ENCODE measurements at regions not wholly inside any gene's neighbourhood (a gene's known extent, or its start where the extent isn't known, plus 50 kb on each side); places are given as distances from the start of the nearest gene placed in this dataset.
"Not testable (repeated sequence)": the region's sequence is repeated elsewhere in the genome, so short reads cannot be mapped to it uniquely, and the experiment has no call there.

DNA sequence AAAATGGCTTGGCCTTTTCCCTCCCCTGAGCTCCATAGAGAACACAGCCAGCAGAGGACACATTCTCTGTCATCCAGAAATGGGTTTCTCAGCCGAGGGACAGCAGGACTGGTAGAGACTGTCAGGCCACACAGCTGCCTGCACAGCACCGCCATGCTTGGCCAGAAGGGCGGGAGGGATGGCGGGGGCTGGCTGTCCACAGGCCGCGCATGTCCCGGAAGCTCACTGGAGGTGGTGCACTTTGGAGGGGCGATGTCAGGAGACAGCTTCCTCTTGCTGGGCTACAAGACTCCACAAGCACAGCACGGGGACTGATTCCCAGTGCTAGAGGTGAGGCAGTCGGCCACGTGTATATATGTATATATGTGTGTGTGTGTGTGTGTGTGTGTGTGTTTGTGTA, 125.3 kb downstream of the GOLGA6L4 start:
- not testable (repeated sequence) for H3K27ac Mint-ChIP-seq; H3K4me1 Mint-ChIP-seq (ENCODE audit: low read depth in 2 of 2); DNase-seq; H3K4me3 Mint-ChIP-seq; H3K9me3 Mint-ChIP-seq; H3K36me3 Mint-ChIP-seq (ENCODE audit: insufficient read depth); H3K27me3 Mint-ChIP-seq; ATAC-seq (replicated peaks)

DNA sequence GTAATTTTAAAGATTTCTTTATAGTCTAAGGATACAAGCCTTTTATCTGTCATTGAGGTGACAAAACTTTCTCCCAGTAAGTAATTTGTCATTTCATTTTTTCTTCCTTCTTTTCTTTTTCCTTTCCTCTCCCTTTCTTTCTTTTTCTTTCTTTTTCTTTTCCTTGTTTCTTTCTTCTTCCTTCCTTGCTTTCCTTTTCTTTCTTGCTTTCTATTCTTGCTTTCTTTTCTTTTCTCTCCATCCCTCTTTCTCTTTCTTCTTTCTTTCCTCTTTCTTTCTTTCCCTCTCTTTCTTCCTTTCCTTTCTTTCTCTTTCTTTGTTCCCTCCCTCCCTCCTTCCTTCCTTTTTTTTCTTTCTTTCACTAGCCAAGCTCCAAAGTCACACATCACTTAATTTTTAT, 148.8 kb downstream of the GOLGA6L4 start:
- ATAC-seq (replicated peaks); H3K36me3 Mint-ChIP-seq (ENCODE audit: insufficient read depth); H3K4me3 Mint-ChIP-seq; H3K4me1 Mint-ChIP-seq (ENCODE audit: low read depth in 2 of 2); H3K9me3 Mint-ChIP-seq; H3K27ac Mint-ChIP-seq; DNase-seq: not testable (repeated sequence)
- H3K27me3 Mint-ChIP-seq, result peaks cover 17 to 19% of the 10 kb centered on the region in 2 donors

DNA sequence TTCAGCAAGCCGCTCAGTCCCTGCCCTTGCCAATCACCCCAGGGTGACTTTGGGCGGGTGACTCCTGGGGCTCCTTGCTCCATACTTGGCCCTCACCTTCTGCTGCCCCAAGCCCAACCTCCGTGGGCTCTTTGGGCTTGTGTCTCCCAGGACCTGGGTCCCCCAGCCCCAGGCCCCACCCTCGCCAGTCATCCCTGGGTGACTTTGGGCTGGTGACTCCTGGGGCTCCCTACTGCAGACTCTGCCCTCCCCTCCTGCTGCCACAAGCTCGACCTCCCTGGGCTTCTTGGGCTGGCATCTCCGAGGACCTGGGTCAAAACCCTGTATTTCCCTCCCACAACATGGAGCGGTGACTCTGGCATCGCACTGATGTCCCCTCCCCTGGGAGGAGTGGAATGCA, 151.5 kb downstream of the GOLGA6L4 start:
- H3K27me3 Mint-ChIP-seq, result peaks cover 44 to 45% of the 10 kb centered on the region in 2 donors
- no peaks in the 10 kb centered on the region for H3K9me3 Mint-ChIP-seq
- H3K36me3 Mint-ChIP-seq (ENCODE audit: insufficient read depth), result no peaks in the 10 kb centered on the region
- ATAC-seq (replicated peaks), result no peak
- DNase-seq, result no peak
- H3K4me3 Mint-ChIP-seq, result no peak overlapping the region
- H3K4me1 Mint-ChIP-seq (ENCODE audit: low read depth in 2 of 2), result no peaks in the 10 kb centered on the region
- H3K27ac Mint-ChIP-seq, result no peak overlapping the region

DNA sequence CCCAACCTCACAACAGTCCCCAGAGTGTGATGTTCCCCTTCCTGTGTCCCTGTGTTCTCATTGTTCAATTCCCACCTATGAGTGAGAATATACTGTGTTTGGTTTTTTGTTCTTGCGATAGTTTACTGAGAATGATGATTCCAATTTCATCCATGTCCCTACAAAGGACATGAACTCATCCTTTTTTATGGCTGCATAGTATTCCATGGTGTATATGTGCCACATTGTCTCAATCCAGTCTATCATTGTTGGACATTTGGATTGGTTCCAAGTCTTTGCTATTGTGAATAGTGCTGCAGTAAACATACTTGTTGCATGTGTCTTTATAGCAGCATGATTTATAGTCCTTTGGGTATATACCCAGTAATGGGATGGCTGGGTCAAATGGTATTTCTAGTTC, 152.6 kb downstream of the GOLGA6L4 start:
- not testable (repeated sequence) for H3K4me1 Mint-ChIP-seq (ENCODE audit: low read depth in 2 of 2); H3K36me3 Mint-ChIP-seq (ENCODE audit: insufficient read depth); H3K27ac Mint-ChIP-seq; H3K4me3 Mint-ChIP-seq; ATAC-seq (replicated peaks); H3K9me3 Mint-ChIP-seq; DNase-seq
- H3K27me3 Mint-ChIP-seq, result peaks cover 53 to 55% of the 10 kb centered on the region in 2 donors

DNA sequence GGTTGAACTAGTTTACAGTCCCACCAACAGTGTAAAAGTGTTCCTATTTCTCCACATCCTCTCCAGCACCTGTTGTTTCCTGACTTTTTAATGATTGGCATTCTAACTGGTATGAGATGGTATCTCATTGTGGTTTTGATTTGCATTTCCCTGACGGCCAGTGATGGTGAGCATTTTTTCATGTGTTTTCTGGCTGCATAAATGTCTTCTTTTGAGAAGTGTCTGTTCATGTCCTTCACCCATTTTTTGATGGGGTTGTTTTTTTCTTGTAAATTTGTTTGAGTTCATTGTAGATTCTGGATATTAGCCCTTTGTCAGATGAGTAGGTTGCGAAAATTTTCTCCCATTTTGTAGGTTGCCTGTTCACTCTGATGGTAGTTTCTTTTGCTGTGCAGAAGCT, 153.1 kb downstream of the GOLGA6L4 start:
- peaks cover 53 to 59% of the 10 kb centered on the region in 2 donors for H3K27me3 Mint-ChIP-seq
- not testable (repeated sequence) for H3K9me3 Mint-ChIP-seq; H3K4me3 Mint-ChIP-seq; ATAC-seq (replicated peaks); DNase-seq; H3K27ac Mint-ChIP-seq; H3K36me3 Mint-ChIP-seq (ENCODE audit: insufficient read depth); H3K4me1 Mint-ChIP-seq (ENCODE audit: low read depth in 2 of 2)

DNA sequence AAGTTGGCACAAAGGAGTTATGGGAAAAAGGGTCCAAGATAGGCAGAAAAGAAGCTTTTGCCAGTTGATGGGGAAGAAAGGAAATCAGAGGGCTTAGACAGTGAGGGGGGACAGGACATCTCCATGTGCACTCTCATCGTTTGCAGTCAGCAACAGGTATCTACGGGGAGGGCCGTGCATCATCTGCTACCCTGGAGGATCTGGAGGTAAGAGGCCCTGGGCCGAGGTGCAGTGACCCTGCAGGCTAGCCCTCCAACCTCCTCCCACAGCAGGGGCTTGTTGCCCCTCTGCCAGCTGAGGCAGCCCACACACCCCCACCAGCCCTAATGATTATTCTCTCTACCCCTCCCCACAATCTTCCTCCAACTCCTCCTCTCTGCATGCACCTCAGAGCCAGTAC, 154.8 kb downstream of the GOLGA6L4 start:
- not testable (repeated sequence) for H3K4me3 Mint-ChIP-seq; H3K4me1 Mint-ChIP-seq (ENCODE audit: low read depth in 2 of 2); H3K9me3 Mint-ChIP-seq; DNase-seq; H3K36me3 Mint-ChIP-seq (ENCODE audit: insufficient read depth); ATAC-seq (replicated peaks); H3K27ac Mint-ChIP-seq
- H3K27me3 Mint-ChIP-seq, result peaks cover 45 to 76% of the 10 kb centered on the region in 2 donors

DNA sequence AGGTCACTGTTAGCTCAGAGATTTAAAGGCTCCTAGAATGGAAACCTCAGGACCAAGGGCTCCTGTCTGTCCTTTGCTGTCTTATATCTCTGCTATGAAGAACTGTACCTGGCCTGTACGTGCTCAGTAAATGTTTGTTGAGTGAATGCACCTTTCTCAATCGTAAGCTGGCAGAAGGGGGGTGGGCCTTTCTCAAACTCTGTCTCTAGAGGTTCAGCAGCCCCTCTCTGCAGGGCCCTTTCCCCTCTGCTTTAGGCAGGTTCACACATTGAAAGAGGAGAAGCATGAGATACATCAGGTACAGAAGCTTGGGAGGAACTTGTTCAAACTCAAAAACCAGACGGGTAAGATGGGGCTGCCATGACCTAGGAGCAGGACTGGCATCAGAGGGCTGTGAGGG, 155.6 kb downstream of the GOLGA6L4 start:
- no peaks in the 10 kb centered on the region for H3K4me1 Mint-ChIP-seq (ENCODE audit: low read depth in 2 of 2)
- no peaks in the 10 kb centered on the region for H3K36me3 Mint-ChIP-seq (ENCODE audit: insufficient read depth)
- H3K9me3 Mint-ChIP-seq, result no peaks in the 10 kb centered on the region
- DNase-seq (no peak), ATAC-seq (replicated peaks) (no peak)
- H3K27me3 Mint-ChIP-seq, result peaks cover 45 to 85% of the 10 kb centered on the region in 2 donors
- H3K4me3 Mint-ChIP-seq, result no peak overlapping the region
- H3K27ac Mint-ChIP-seq, result no peak overlapping the region

DNA sequence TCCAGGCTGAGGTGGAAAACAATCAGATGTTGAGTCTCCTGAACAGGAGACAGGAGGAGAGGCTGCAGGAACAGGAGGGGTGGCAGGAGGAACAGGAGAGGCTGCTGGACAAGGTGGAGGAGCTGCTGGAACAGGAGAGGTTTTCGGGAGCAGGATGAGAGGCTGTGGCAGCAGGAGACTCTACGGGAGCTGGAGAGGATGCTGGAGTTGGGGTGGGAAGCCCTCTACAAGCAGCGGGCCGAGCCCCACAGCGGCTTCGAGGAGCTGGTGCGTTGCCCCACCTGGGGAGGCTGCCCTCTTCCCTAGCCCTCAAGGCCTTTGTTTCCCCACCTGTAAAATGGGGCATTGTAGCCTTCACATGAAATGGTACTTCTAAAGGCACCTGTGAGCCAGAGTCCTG, 156.4 kb downstream of the GOLGA6L4 start:
- H3K27me3 Mint-ChIP-seq, result peaks cover 40 to 83% of the 10 kb centered on the region in 2 donors
- H3K4me1 Mint-ChIP-seq (ENCODE audit: low read depth in 2 of 2); H3K36me3 Mint-ChIP-seq (ENCODE audit: insufficient read depth); H3K27ac Mint-ChIP-seq; ATAC-seq (replicated peaks); H3K9me3 Mint-ChIP-seq; DNase-seq; H3K4me3 Mint-ChIP-seq: not testable (repeated sequence)

DNA sequence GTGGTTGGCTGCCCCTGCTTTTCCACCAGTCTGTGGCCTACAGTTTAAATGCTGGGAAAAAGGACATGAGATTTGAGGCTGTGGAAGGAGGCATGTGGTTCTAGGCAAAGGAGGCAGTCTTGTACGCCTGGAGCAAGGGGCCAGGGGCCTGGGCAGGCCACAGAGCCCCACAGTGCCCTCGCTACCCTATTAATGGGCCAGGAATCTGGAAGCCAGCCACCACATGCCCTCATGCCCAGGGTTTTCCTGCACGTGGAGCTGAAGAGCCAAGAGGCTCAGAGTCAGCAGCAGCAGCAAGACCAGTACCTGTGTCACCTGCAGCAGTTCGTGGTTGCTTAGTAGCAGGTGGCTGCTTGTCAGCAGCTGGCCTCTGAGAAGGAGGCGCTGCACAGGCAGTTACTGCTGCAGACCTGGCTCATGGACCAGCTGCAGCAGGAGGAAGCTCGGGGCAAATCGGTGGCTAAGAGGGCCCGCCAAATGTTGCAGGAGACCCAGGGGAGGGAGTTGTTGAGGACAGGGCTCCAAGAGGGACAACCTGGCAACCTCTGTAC, 157.9 kb downstream of the GOLGA6L4 start:
- H3K4me3 Mint-ChIP-seq, H3K9me3 Mint-ChIP-seq: not testable (repeated sequence)

DNA sequence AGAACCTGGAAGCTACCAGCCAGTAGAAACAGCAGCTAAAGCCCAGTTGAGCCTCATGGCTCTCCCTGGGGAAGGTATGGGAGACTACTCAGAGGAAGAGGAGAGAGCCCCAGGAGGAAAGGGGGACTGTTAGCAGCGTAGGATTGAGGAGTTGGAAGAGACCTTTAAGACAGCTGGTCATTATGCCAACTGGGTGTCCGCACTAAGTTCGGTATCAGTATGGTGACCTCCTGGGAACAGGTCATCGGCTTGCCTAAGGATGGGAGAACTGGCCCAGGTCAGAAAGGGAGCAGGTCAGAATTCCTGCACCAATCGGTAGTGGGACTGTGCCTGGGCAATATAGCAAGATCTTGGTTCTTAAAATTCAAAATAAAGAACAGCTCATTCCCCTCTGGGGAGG, 158.4 kb downstream of the GOLGA6L4 start:
- not testable (repeated sequence) for H3K27ac Mint-ChIP-seq; ATAC-seq (replicated peaks); H3K36me3 Mint-ChIP-seq (ENCODE audit: insufficient read depth); H3K9me3 Mint-ChIP-seq; DNase-seq; H3K4me3 Mint-ChIP-seq; H3K4me1 Mint-ChIP-seq (ENCODE audit: low read depth in 2 of 2)
- peaks cover 36 to 91% of the 10 kb centered on the region in 2 donors for H3K27me3 Mint-ChIP-seq

More for the DNA sequence above, 157.9 kb downstream of the GOLGA6L4 start:
- not testable (repeated sequence) for ATAC-seq (replicated peaks); H3K4me1 Mint-ChIP-seq (ENCODE audit: low read depth in 2 of 2); H3K36me3 Mint-ChIP-seq (ENCODE audit: insufficient read depth); DNase-seq; H3K27ac Mint-ChIP-seq
- H3K27me3 Mint-ChIP-seq, result peaks cover 36 to 91% of the 10 kb centered on the region in 2 donors

DNA sequence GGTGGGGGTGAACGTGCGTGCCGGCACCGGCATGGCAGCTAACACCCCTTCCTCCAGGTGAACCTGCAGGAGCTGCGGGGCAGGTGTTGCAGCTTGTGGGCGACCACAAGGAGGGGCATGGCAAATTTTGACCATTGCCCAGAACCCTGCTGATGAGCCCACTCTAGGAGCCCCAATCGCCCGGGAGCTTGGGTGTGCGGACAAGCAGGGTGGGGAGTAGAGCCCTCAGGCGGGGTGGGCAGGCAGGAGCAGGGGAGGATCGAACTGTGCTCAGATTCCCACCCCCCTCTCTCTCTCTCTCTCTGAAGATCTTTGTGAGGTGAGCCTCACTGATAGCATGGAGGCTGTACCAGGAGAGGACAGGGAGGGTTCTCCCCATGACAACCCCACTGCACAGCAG, 159.8 kb downstream of the GOLGA6L4 start:
- not testable (repeated sequence) for DNase-seq; ATAC-seq (replicated peaks); H3K36me3 Mint-ChIP-seq (ENCODE audit: insufficient read depth); H3K9me3 Mint-ChIP-seq; H3K4me1 Mint-ChIP-seq (ENCODE audit: low read depth in 2 of 2); H3K27ac Mint-ChIP-seq; H3K4me3 Mint-ChIP-seq
- peaks cover 25 to 77% of the 10 kb centered on the region in 2 donors for H3K27me3 Mint-ChIP-seq

DNA sequence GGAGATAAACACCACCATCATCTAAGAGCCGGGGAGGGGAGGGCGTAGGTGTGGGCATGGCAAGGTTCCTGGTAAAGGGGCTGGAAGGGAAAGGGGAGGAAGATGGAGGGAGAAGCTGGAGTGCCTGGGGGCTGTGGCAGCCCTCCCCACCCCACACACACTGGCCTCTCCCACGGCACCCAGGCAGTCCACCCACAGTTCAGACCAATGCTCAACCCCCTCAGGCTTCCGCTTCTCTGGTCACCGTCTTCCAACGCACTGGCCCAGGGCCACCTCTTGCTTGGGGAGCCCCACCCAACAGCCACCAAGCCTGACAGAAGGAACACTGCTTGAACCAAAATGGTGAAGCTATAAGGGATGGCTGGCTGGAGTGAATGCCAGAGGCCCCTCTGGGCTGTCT, 160.3 kb downstream of the GOLGA6L4 start:
- not testable (repeated sequence) for ATAC-seq (replicated peaks)

DNA sequence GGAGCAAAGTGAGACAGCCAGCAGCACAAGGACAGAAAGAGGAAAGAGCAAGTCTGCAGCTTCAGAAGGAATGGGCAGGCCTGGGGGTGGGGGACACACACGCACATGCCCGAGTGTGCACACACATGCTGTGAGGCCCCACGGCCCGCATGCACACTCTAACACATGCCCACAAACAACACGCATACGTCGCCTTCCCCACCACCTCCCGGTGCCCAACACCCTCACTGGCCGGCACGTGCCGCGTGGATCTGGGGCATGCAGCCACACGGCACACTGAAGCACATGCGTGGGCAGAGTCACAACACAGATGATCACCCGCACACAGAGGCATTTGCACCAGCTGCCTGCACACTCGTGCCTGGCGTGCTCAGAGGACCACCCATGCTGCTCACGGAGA, 161.5 kb downstream of the GOLGA6L4 start:
- H3K4me3 Mint-ChIP-seq; ATAC-seq (replicated peaks); H3K9me3 Mint-ChIP-seq; H3K4me1 Mint-ChIP-seq (ENCODE audit: low read depth in 2 of 2); H3K27ac Mint-ChIP-seq; H3K36me3 Mint-ChIP-seq (ENCODE audit: insufficient read depth); DNase-seq: not testable (repeated sequence)
- peaks cover 8 to 68% of the 10 kb centered on the region in 2 donors for H3K27me3 Mint-ChIP-seq

More for the DNA sequence above, 160.3 kb downstream of the GOLGA6L4 start:
- H3K9me3 Mint-ChIP-seq; DNase-seq; H3K27ac Mint-ChIP-seq; H3K4me1 Mint-ChIP-seq (ENCODE audit: low read depth in 2 of 2); H3K4me3 Mint-ChIP-seq; H3K36me3 Mint-ChIP-seq (ENCODE audit: insufficient read depth): not testable (repeated sequence)
- H3K27me3 Mint-ChIP-seq, result peaks cover 20 to 72% of the 10 kb centered on the region in 2 donors

DNA sequence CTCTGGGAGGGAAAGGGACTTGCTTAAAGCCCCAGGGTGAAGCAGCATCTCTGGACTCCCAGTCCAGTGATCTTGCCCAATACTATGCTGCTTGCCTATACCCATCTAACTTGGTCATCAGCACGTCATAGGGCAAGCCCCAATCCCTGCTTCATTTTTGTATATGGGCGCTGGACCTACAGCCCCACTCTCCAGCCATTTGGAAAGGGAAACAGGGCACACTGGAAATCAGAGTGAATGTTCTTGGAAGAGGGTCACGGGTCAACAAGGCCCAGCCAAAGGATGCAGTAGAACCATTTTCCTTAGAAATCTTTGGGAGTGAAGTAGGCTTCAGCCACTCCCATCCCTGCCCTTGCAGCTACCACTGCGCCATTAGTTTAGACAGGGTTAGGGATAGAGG, 162.5 kb downstream of the GOLGA6L4 start:
- H3K9me3 Mint-ChIP-seq; ATAC-seq (replicated peaks); H3K4me1 Mint-ChIP-seq (ENCODE audit: low read depth in 2 of 2); DNase-seq; H3K36me3 Mint-ChIP-seq (ENCODE audit: insufficient read depth); H3K27ac Mint-ChIP-seq; H3K4me3 Mint-ChIP-seq: not testable (repeated sequence)
- H3K27me3 Mint-ChIP-seq, result peaks cover 0 to 59% of the 10 kb centered on the region in 2 donors

Measured in effector memory CD8-positive, alpha-beta T cell (primary cell).